ENCODE measurements at regions not wholly inside any gene's neighbourhood (a gene's known extent, or its start where the extent isn't known, plus 50 kb on each side); places are given as distances from the start of the nearest gene placed in this dataset.

GRCh38 chr15:61393524-61393923 is 164.4 kb upstream of the RORA start:
- no peaks in the 10 kb centered on the region for H3K27me3 ChIP-seq (ENCODE audit: low read length)
- no peak overlapping the region for H3K4me3 ChIP-seq (ENCODE audit: low read length)
- peaks cover 5% of the 10 kb centered on the region for H3K9me3 ChIP-seq (ENCODE audit: low read length)
- H3K4me1 ChIP-seq (ENCODE audit: low read length) = no peaks in the 10 kb centered on the region
- H3K79me2 ChIP-seq (ENCODE audit: low read length) = no peaks in the 10 kb centered on the region
- no peak overlapping the region for H3K4me2 ChIP-seq (ENCODE audit: low read depth, low read length, poor library complexity, severe bottlenecking)
- no peaks in the 10 kb centered on the region for H3K36me3 ChIP-seq (ENCODE audit: insufficient read depth, low read length)
- H3K27ac ChIP-seq (ENCODE audit: low read length) = no peak overlapping the region
- H4K20me1 ChIP-seq (ENCODE audit: insufficient read depth, low read depth, low read length) = no peaks in the 10 kb centered on the region
- no peak overlapping the region for H3K9ac ChIP-seq (ENCODE audit: low read length)
- H2AFZ ChIP-seq (ENCODE audit: low read length) = no peak overlapping the region
- DNase-seq = no peak
- 0 out of 2 replicates have a peak, but pooled peaks cover 3% of the 10 kb centered on the region for H3K9me2 ChIP-seq (replicated peaks; ENCODE audit: insufficient read depth, low read length)

- Histone ChIP-seq H3K4me1 (ENCODE audit: low read length) (no peaks in the 10 kb centered on the region), H3K9me2 (replicated peaks; ENCODE audit: insufficient read depth, low read length) (no peaks in the 10 kb centered on the region), H3K27ac (ENCODE audit: low read length) (no peak overlapping the region), H3K9me3 (ENCODE audit: low read length) (0 out of 2 replicates have a peak, but pooled peaks cover 4% of the 10 kb centered on the region), H2AFZ (ENCODE audit: low read length) (no peak overlapping the region), H3K36me3 (ENCODE audit: insufficient read depth, low read length) (no peaks in the 10 kb centered on the region), H3K4me3 (ENCODE audit: low read length) (no peak overlapping the region), H4K20me1 (ENCODE audit: insufficient read depth, low read depth, low read length) (no peaks in the 10 kb centered on the region), H3K27me3 (ENCODE audit: low read length) (no peaks in the 10 kb centered on the region), H3K9ac (ENCODE audit: low read length) (no peak overlapping the region), H3K79me2 (ENCODE audit: low read length) (no peaks in the 10 kb centered on the region), H3K4me2 (ENCODE audit: low read depth, low read length, poor library complexity, severe bottlenecking) (no peak overlapping the region)
- no peak for DNase-seq
These were observed 161.0 kb upstream of the RORA start for GRCh38 chr15:61390138-61390537.

DNA sequence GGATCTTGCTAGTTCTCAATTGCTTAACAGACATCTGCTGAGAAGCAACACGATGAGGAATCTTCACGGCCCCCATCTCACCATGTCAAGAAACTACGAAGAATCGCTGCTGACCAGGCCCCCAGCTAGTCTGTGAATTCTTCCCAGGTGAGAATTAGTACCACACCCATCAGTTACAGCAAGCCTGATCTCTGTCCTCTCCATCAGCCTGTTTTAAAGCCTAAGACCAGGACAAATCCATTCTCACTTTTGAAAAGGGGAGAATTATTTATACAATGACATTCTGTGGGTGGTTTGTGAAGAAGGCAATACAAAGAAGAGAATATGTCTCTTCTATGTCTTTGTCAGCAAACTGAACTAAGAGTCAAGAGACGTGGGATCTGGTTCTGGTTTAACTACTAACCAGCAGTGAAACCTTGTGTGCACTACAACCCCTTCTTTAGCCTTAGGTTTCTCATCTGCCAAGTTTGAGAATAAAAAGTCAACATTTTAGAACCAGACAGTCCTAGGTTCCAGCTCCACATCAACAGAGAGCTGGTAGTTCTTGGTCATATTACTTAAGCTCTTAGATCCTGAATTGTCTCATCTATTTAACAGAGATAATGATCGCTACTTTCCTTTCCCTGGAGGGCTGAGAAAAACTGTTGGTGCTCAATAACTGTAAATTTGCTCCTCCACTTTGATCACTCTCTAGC is 160.4 kb upstream of the RORA start:
- Histone ChIP-seq H3K36me3 (ENCODE audit: insufficient read depth, low read length) (no peaks in the 10 kb centered on the region), H3K4me1 (ENCODE audit: low read length) (no peaks in the 10 kb centered on the region), H3K4me3 (ENCODE audit: low read length) (no peak overlapping the region), H3K9me2 (replicated peaks; ENCODE audit: insufficient read depth, low read length) (no peaks in the 10 kb centered on the region), H2AFZ (ENCODE audit: low read length) (no peak overlapping the region), H3K79me2 (ENCODE audit: low read length) (no peaks in the 10 kb centered on the region), H3K27me3 (ENCODE audit: low read length) (no peaks in the 10 kb centered on the region), H3K27ac (ENCODE audit: low read length) (no peak overlapping the region), H3K9ac (ENCODE audit: low read length) (no peak overlapping the region), H3K9me3 (ENCODE audit: low read length) (0 out of 2 replicates have a peak, but pooled peaks cover 4% of the 10 kb centered on the region), H3K4me2 (ENCODE audit: low read depth, low read length, poor library complexity, severe bottlenecking) (no peak overlapping the region), H4K20me1 (ENCODE audit: insufficient read depth, low read depth, low read length) (no peaks in the 10 kb centered on the region)
- DNase-seq = no peak

DNA sequence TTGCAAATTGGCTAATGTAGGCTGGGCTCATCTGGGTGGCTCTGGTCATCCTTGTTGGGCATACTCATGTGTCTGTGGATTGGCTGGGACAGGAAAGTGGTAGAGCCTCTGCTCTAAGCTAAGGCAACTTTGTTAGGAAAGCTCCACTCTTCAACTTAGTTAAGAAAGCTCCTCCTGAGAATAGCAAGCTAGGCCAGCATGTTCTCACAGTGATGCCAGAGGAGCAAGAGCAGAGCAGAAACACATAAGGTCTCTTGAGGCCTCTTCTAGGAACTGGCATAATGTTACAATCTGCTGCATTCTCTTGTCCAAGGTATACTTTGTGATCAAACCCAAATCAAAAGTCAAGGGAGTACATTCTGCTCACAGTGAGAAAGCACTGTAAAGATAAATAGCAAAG is 158.6 kb upstream of the RORA start:
- Histone ChIP-seq H3K79me2 (ENCODE audit: low read length) (no peaks in the 10 kb centered on the region), H3K4me1 (ENCODE audit: low read length) (no peaks in the 10 kb centered on the region), H3K9ac (ENCODE audit: low read length) (no peak overlapping the region), H3K4me2 (ENCODE audit: low read depth, low read length, poor library complexity, severe bottlenecking) (no peak overlapping the region), H3K36me3 (ENCODE audit: insufficient read depth, low read length) (no peaks in the 10 kb centered on the region), H4K20me1 (ENCODE audit: insufficient read depth, low read depth, low read length) (no peaks in the 10 kb centered on the region), H2AFZ (ENCODE audit: low read length) (no peak overlapping the region), H3K27ac (ENCODE audit: low read length) (no peak overlapping the region), H3K27me3 (ENCODE audit: low read length) (no peaks in the 10 kb centered on the region), H3K4me3 (ENCODE audit: low read length) (no peak overlapping the region), H3K9me3 (ENCODE audit: low read length) (0 out of 2 replicates have a peak, but pooled peaks cover 4% of the 10 kb centered on the region), H3K9me2 (replicated peaks; ENCODE audit: insufficient read depth, low read length) (no peaks in the 10 kb centered on the region)
- no peak for DNase-seq

DNA sequence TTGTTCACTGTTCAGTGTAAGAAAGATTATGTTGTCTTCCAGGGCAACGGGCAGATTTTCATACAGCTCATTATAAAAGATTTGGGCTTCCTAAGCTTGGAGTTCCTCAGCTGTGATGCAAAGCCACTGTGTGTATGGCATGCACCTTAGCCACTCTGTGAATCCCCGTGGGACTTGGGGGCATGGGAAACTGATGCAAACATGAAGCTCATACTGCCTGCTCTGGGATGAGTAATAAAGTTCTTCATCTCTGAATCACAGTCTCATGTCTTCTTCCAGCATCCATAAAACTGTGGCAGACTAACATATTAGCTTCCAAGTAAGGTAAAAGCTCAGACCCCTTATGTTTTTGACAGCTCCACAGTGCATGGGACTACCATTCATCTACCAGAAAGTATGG is 154.3 kb upstream of the RORA start:
- H3K9ac ChIP-seq (ENCODE audit: low read length) = no peak overlapping the region
- no peak overlapping the region for H2AFZ ChIP-seq (ENCODE audit: low read length)
- H3K9me2 ChIP-seq (replicated peaks; ENCODE audit: insufficient read depth, low read length) = no peaks in the 10 kb centered on the region
- no peaks in the 10 kb centered on the region for H3K36me3 ChIP-seq (ENCODE audit: insufficient read depth, low read length)
- DNase-seq = no peak
- no peaks in the 10 kb centered on the region for H3K4me1 ChIP-seq (ENCODE audit: low read length)
- no peak overlapping the region for H3K4me3 ChIP-seq (ENCODE audit: low read length)
- H3K27ac ChIP-seq (ENCODE audit: low read length) = no peak overlapping the region
- H3K79me2 ChIP-seq (ENCODE audit: low read length) = no peaks in the 10 kb centered on the region
- H3K4me2 ChIP-seq (ENCODE audit: low read depth, low read length, poor library complexity, severe bottlenecking) = no peak overlapping the region
- no peaks in the 10 kb centered on the region for H4K20me1 ChIP-seq (ENCODE audit: insufficient read depth, low read depth, low read length)
- no peaks in the 10 kb centered on the region for H3K27me3 ChIP-seq (ENCODE audit: low read length)
- H3K9me3 ChIP-seq (ENCODE audit: low read length) = 0 out of 2 replicates have a peak, but pooled peaks cover 4% of the 10 kb centered on the region

DNA sequence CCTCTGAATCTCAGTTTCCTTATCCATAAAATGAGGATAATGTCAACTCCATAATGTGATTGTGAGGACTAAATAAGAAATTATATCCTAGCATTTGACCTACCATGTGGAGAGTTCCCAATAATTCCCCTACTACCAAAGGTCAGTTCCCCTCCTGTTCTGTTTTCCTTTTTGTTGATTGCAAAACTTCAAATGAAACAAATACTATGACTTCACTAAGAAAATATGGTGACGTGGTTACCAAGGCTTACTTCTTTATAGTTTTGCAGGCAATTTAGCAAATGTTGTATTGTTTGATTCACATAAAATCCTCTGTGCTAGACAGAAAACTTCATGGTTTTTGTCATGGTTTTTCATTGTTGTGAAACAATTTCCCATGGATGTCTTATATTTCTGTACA is 153.8 kb upstream of the RORA start:
- H3K27ac ChIP-seq (ENCODE audit: low read length) = no peak overlapping the region
- no peaks in the 10 kb centered on the region for H3K4me1 ChIP-seq (ENCODE audit: low read length)
- H3K36me3 ChIP-seq (ENCODE audit: insufficient read depth, low read length) = no peaks in the 10 kb centered on the region
- no peak overlapping the region for H3K9ac ChIP-seq (ENCODE audit: low read length)
- no peaks in the 10 kb centered on the region for H3K9me2 ChIP-seq (replicated peaks; ENCODE audit: insufficient read depth, low read length)
- H2AFZ ChIP-seq (ENCODE audit: low read length) = no peak overlapping the region
- H3K27me3 ChIP-seq (ENCODE audit: low read length) = no peaks in the 10 kb centered on the region
- H3K4me3 ChIP-seq (ENCODE audit: low read length) = no peak overlapping the region
- peak; percentile 5 for DNase-seq
- H3K79me2 ChIP-seq (ENCODE audit: low read length) = no peaks in the 10 kb centered on the region
- H3K4me2 ChIP-seq (ENCODE audit: low read depth, low read length, poor library complexity, severe bottlenecking) = no peak overlapping the region
- no peaks in the 10 kb centered on the region for H4K20me1 ChIP-seq (ENCODE audit: insufficient read depth, low read depth, low read length)
- 0 out of 2 replicates have a peak, but pooled peaks cover 4% of the 10 kb centered on the region for H3K9me3 ChIP-seq (ENCODE audit: low read length)

DNA sequence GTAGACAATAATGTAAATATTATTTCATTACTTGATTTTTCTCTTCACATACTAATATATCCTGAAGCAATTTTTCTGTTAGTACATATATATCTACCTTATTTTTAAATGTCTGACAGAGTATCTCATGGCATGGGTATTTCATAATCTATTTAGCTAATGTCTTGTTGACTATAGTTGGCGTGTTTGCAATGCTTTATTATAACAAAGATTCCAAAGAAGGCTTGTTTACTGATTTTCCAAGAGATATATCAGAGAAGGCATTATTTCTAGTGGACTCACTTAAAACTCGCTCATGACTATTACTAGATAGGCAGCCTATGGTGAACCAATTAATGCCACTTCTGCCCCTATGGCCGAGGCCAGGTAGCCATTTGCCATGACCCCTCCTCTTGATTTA is 152.4 kb upstream of the RORA start:
- Histone ChIP-seq H3K27me3 (ENCODE audit: low read length) (no peaks in the 10 kb centered on the region), H3K4me3 (ENCODE audit: low read length) (no peak overlapping the region), H3K9me3 (ENCODE audit: low read length) (no peaks in the 10 kb centered on the region), H3K79me2 (ENCODE audit: low read length) (no peaks in the 10 kb centered on the region), H3K4me2 (ENCODE audit: low read depth, low read length, poor library complexity, severe bottlenecking) (no peak overlapping the region), H4K20me1 (ENCODE audit: insufficient read depth, low read depth, low read length) (no peaks in the 10 kb centered on the region), H3K27ac (ENCODE audit: low read length) (no peak overlapping the region), H3K9ac (ENCODE audit: low read length) (no peak overlapping the region), H2AFZ (ENCODE audit: low read length) (no peak overlapping the region), H3K9me2 (replicated peaks; ENCODE audit: insufficient read depth, low read length) (no peaks in the 10 kb centered on the region), H3K4me1 (ENCODE audit: low read length) (no peaks in the 10 kb centered on the region), H3K36me3 (ENCODE audit: insufficient read depth, low read length) (no peaks in the 10 kb centered on the region)
- DNase-seq = peak; percentile 9

DNA sequence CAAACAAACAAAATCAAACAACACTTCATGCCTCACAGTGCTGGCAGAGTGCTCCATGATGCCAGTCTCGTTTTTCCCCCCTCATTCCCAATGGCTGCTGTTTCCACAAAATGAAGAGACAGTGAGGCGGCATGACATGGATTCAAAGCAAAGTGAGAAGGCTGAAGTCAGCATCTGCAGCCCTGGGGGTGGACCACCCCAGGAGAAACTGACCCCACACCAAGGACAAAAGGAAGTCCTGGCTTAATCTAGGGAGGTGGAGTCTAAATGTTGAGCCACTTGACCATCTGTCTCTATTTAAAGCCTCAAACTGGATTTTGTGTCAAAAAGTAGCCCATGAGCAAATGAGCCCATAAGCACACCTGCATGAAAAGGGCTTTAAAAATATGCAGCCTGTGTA is 151.2 kb upstream of the RORA start:
- H3K9ac ChIP-seq (ENCODE audit: low read length) = no peak overlapping the region
- H3K27ac ChIP-seq (ENCODE audit: low read length) = no peak overlapping the region
- no peak overlapping the region for H3K4me3 ChIP-seq (ENCODE audit: low read length)
- H3K79me2 ChIP-seq (ENCODE audit: low read length) = no peaks in the 10 kb centered on the region
- peak; percentile 5 for DNase-seq
- H2AFZ ChIP-seq (ENCODE audit: low read length) = no peak overlapping the region
- no peaks in the 10 kb centered on the region for H3K36me3 ChIP-seq (ENCODE audit: insufficient read depth, low read length)
- no peaks in the 10 kb centered on the region for H3K9me2 ChIP-seq (replicated peaks; ENCODE audit: insufficient read depth, low read length)
- no peaks in the 10 kb centered on the region for H4K20me1 ChIP-seq (ENCODE audit: insufficient read depth, low read depth, low read length)
- H3K4me2 ChIP-seq (ENCODE audit: low read depth, low read length, poor library complexity, severe bottlenecking) = no peak overlapping the region
- no peaks in the 10 kb centered on the region for H3K27me3 ChIP-seq (ENCODE audit: low read length)
- 0 out of 2 replicates have a peak, but pooled peaks cover 1% of the 10 kb centered on the region for H3K9me3 ChIP-seq (ENCODE audit: low read length)
- no peaks in the 10 kb centered on the region for H3K4me1 ChIP-seq (ENCODE audit: low read length)

Measured in Karpas-422 (cell line).